GM12878 (cell line): ENCODE measurements at regions not wholly inside any gene's neighbourhood (a gene's known extent, or its start where the extent isn't known, plus 50 kb on each side); places are given as distances from the start of the nearest gene placed in this dataset.

ENCODE experiments used
- ATAC-seq: fragments of 200-7000 bp; cut with Tn5 transposase; 3 replicates; pipeline ENCODE4 v1.9.1; 2020; ENCODE audit warnings: mild to moderate bottlenecking, moderate library complexity
- BruUV-seq: library from RNA; stranded (reverse); fragments of 400-500 nt; replicated peaks from 2 replicates; lab custom pipeline; 2021; lab: Mats Ljungman, UMichigan
- CTCF ChIA-PET: fragments of 300-600 bp; sonication (Branson Sonifier 250); formaldehyde crosslinking; extraction: SDS; loops from one replicate; lab custom pipeline; 2021; ENCODE audit warnings: inconsistent platforms; lab: Yijun Ruan, JAX
- POLR2A ChIA-PET: fragments of 350-600 bp; formaldehyde crosslinking; extraction: SDS; loops from one replicate; lab custom pipeline; 2021; ENCODE audit warnings: inconsistent platforms; lab: Charles Lee
- RAD21 ChIA-PET: fragments of 300-600 bp; sonication (Branson Sonifier 250); formaldehyde crosslinking; loops from one replicate; lab custom pipeline; 2023; ENCODE audit warnings: antibody characterized with exemption; ENCODE audit not compliant: unreplicated experiment; lab: Charles Lee
- SMC1A ChIA-PET: fragments of 300-600 bp; sonication (Branson Sonifier 250); formaldehyde crosslinking; loops from one replicate; lab custom pipeline; 2023; ENCODE audit not compliant: unreplicated experiment, uncharacterized antibody; lab: Charles Lee
- DNase-seq: peaks from one replicate; pipeline ENCODE4 v3.0.0-alpha.2; 2011; ENCODE audit warnings: low read depth, low spot score
- FAIRE-seq: peaks from 3 replicates; lab custom pipeline; 2011; peaks lifted over from hg19 to GRCh38; lab: Jason Lieb, UNC
- H2AFZ ChIP-seq: 2 replicates; pipeline ENCODE4 v1.6.0; 2011; ENCODE audit warnings: low read depth, low read length, control low read depth; ENCODE audit not compliant: control insufficient read depth
- H3K27ac ChIP-seq: 2 replicates; pipeline ENCODE4 v1.5.1; 2011; ENCODE audit warnings: control low read depth; ENCODE audit not compliant: control insufficient read depth, insufficient read depth
- H3K27me3 ChIP-seq, 2 experiments: replicated peaks in 1 of 2; 2 replicates each; pipeline versions ENCODE4 v1.6.0 to v1.6.1; 2011; ENCODE audit warnings: low read length in 1 of 2; ENCODE audit not compliant: control insufficient read depth in 2 of 2, insufficient read depth in 2 of 2
- H3K36me3 ChIP-seq, 2 experiments: 2 replicates each; pipeline ENCODE4 v1.5.1; 2011; ENCODE audit warnings: low read length in 1 of 2; ENCODE audit not compliant: control insufficient read depth in 2 of 2, insufficient read depth in 2 of 2
- H3K4me1 ChIP-seq: 2 replicates; pipeline ENCODE4 v1.6.1; 2011; ENCODE audit warnings: mild to moderate bottlenecking, low read length, moderate library complexity, mixed read lengths; ENCODE audit not compliant: control insufficient read depth, insufficient read depth
- H3K4me2 ChIP-seq: 2 replicates; pipeline ENCODE4 v1.6.0; 2011; ENCODE audit warnings: control low read depth; ENCODE audit not compliant: control insufficient read depth, insufficient read depth
- H3K4me3 ChIP-seq: fragments of 200-600 bp; sonication (generic); 2 replicates; pipeline ENCODE4 v1.5.1; 2016
- H3K79me2 ChIP-seq: 2 replicates; pipeline ENCODE4 v1.6.0; 2011; ENCODE audit warnings: low read length; ENCODE audit not compliant: control insufficient read depth, insufficient read depth
- H3K9ac ChIP-seq: 2 replicates; pipeline ENCODE4 v1.8.0; 2011; ENCODE audit warnings: low read length, control low read depth, mixed read lengths; ENCODE audit not compliant: control insufficient read depth, insufficient read depth
- H3K9me3 ChIP-seq: replicated peaks from 3 replicates; pipeline ENCODE4 v1.5.1; 2011; ENCODE audit warnings: mild to moderate bottlenecking, low read length; ENCODE audit not compliant: control insufficient read depth, insufficient read depth
- H4K20me1 ChIP-seq: 2 replicates; pipeline ENCODE4 v1.6.0; 2011; ENCODE audit not compliant: control insufficient read depth, insufficient read depth
- CUX1 ChIP-seq: IDR thresholded peaks from 2 replicates; pipeline ENCODE4 v1.6.1; 2012; ENCODE audit warnings: improper control_type of control experiment, low read depth, low read length; ENCODE audit not compliant: insufficient replicate concordance
- EGR1 ChIP-seq, 2 experiments: IDR thresholded peaks; 1 replicate in 1 of 2; 2 replicates in 1 of 2; pipeline ENCODE4 v1.6.1; 2011 to 2012; ENCODE audit warnings: low read depth in 2 of 2, low read length in 2 of 2, borderline replicate concordance in 1 of 2, mild to moderate bottlenecking in 1 of 2, moderate library complexity in 1 of 2
- EZH2 ChIP-seq: IDR thresholded peaks from 2 replicates; pipeline ENCODE4 v1.6.1; 2012; ENCODE audit warnings: low read depth, mild to moderate bottlenecking, control low read depth, inconsistent platforms, low read length, borderline replicate concordance; ENCODE audit not compliant: control insufficient read depth
- FOXK2 ChIP-seq: fragments of 450-650 bp; IDR thresholded peaks from 2 replicates; pipeline ENCODE4 v1.6.1; 2017; ENCODE audit warnings: mild to moderate bottlenecking, moderate library complexity
- HDAC6 ChIP-seq: fragments of 200-600 bp; sonication (generic); IDR thresholded peaks from one replicate; pipeline ENCODE4 v1.8.0; 2017; ENCODE audit warnings: antibody characterized with exemption; ENCODE audit not compliant: unreplicated experiment
- JUND ChIP-seq: IDR thresholded peaks from 2 replicates; pipeline ENCODE4 v1.6.1; 2012; ENCODE audit warnings: low read depth, mild to moderate bottlenecking, low read length, improper control_type of control experiment, moderate library complexity
- MEF2B ChIP-seq: fragments of 450-650 bp; IDR thresholded peaks from 2 replicates; pipeline ENCODE4 v1.6.1; 2018; ENCODE audit warnings: mild to moderate bottlenecking, moderate library complexity; ENCODE audit not compliant: partially characterized antibody, poor library complexity, severe bottlenecking
- NRF1 ChIP-seq: conservative IDR thresholded peaks from 2 replicates; pipeline ENCODE4 v1.6.1; 2011; ENCODE audit warnings: mild to moderate bottlenecking, low read depth, low read length, improper control_type of control experiment
- POLR2AphosphoS5 ChIP-seq: IDR thresholded peaks from 2 replicates; pipeline ENCODE4 v1.6.1; 2011; ENCODE audit warnings: mild to moderate bottlenecking, low read length, inconsistent platforms
- RFX5 ChIP-seq: IDR thresholded peaks from 2 replicates; pipeline ENCODE4 v1.6.1; 2011; ENCODE audit warnings: low read depth, low read length, improper control_type of control experiment
- SRF ChIP-seq, 2 experiments: IDR thresholded peaks; 2 replicates each; pipeline ENCODE4 v1.6.1; 2011; ENCODE audit warnings: low read depth in 2 of 2, low read length in 2 of 2, mild to moderate bottlenecking in 1 of 2, moderate library complexity in 1 of 2
- SUZ12 ChIP-seq: fragments of 200-600 bp; sonication (generic); IDR thresholded peaks from one replicate; pipeline ENCODE4 v1.6.1; 2018; ENCODE audit warnings: antibody characterized with exemption, mild to moderate bottlenecking; ENCODE audit not compliant: unreplicated experiment
- TBL1XR1 ChIP-seq: IDR thresholded peaks from 2 replicates; pipeline ENCODE4 v1.6.1; 2012; ENCODE audit warnings: low read depth, low read length, improper control_type of control experiment
- TCF7 ChIP-seq: IDR thresholded peaks from 2 replicates; pipeline ENCODE4 v1.6.1; 2014; ENCODE audit warnings: antibody characterized with exemption, borderline replicate concordance
- WGBS: methylation state at CpG from one replicate; pipeline ENCODE4 v1.1.6; 2016; ENCODE audit warnings: low lambda C conversion rate; ENCODE audit not compliant: insufficient replicate concordance, insufficient coverage; ENCODE audit errors: missing lambda C conversion rate; 5-methylcytosine and 5-hydroxymethylcytosine counted together
- in situ Hi-C: fragments of 300-500 bp; cut with MboI; formaldehyde crosslinking; loops from 9 replicates; pipeline ENCODE4 v1.14.3; 2018; ENCODE audit warnings: mixed read lengths
- intact Hi-C: fragments of 100-400 bp; cut with micrococcal nuclease; formaldehyde crosslinking; loops from one replicate; pipeline ENCODE4 v1.14.2; 2022; ENCODE audit not compliant: unreplicated experiment

DNA sequence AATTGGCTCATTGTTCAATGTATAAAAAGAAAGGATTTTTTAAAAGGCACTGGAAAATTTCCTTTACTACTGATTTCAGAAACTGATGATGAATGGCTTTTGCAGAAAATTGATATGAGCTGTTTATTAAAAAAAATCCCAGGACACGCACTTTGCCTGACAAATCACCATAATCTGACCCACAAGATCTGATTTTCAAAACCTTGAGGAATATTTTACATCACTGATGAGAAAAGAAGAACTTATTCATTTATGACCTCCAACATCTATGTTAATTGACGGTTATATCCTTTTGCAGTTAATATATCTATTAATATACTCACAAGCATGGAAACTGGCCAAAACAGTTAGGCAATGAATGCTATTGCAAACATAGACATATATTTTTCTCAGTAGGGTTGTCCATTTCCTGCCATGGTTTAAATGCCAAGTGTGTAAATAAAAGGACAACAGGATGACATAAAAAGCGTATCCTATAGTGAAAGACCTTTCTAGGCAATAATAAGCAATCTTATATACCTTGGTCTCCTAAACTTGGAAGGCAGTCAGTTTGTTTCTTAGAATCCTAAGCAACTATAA lies 109.7 kb upstream of the SLC7A14 start:
- RAD21 ChIA-PET, result no interaction called here
- no peak for ATAC-seq
- WGBS, result 28% methylated on average over 3 of the region's 3 CpGs

DNA sequence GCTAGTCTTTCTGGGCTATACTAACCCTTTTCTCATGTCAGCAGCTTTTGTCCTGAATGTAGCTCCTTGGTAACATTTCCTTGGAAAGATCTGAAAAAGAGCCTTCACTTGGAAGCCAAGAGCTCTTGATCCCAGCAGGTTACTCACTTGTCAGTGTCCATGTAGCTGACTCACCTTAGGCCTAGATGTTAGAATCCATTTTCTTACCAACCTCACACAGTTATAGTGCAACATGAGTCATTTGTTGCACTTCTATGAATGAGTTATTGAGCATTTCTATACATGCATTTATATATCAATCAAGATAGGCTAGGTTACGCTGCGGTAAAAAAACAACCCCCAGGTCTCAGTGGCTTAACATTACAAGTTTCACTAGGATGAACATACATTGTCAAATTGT lies 106.8 kb upstream of the SLC7A14 start:
- Histone ChIP-seq H3K4me1 (no peaks in the 10 kb centered on the region), H3K9me3 (no peaks in the 10 kb centered on the region), H3K27ac (no peak overlapping the region), H3K4me2 (no peak overlapping the region), H3K4me3 (no peak overlapping the region), H3K79me2 (no peaks in the 10 kb centered on the region), H4K20me1 (no peaks in the 10 kb centered on the region), H3K9ac (no peak overlapping the region), H3K36me3 (no peaks in the 10 kb centered on the region), H3K27me3 (peaks cover 1 to 2% of the 10 kb centered on the region in 2 experiments; a peak in 2 of 4 replicates), H2AFZ (no peak overlapping the region)
- ATAC-seq (no peak), DNase-seq (no peak), FAIRE-seq (no peak)
- no TSS peak for BruUV-seq
- RAD21 ChIA-PET, result interaction anchor here (1.1 kb wide), 1 partner anchor 279 kb away, joined by 4 read pairs; no protein-coding TSS in a partner anchor
- WGBS, result 100% methylated on average over 2 of the region's 2 CpGs
- intact Hi-C loops, result no loop called here
- in situ Hi-C loops, result no loop called here
- SMC1A ChIA-PET, result interaction anchor here (0.9 kb wide), 1 partner anchor 279 kb away, joined by 3 read pairs; no protein-coding TSS in a partner anchor
- POLR2A ChIA-PET, result no interaction called here
- CTCF ChIA-PET, result interaction anchor here (1.0 to 2.1 kb wide), 3 partner anchors 119 to 281 kb away, joined by 3 to 13 read pairs (median 4); no protein-coding TSS in a partner anchor
- no peak for TF ChIP-seq TCF7
- TF ChIP-seq SUZ12, result no peak
- TF ChIP-seq CUX1, result no peak
- TF ChIP-seq POLR2AphosphoS5, result no peak
- no peak for TF ChIP-seq RFX5
- no peak for TF ChIP-seq JUND
- TF ChIP-seq HDAC6, result no peak
- TF ChIP-seq SRF (IDR thresholded peaks at IDR 0.05; ENCODE audit: low read depth in 2 of 2, low read length in 2 of 2), result no peak
- TF ChIP-seq EGR1 (IDR thresholded peaks at IDR 0.05; ENCODE audit: borderline replicate concordance in 1 of 2, low read depth in 2 of 2, low read length in 2 of 2), result no peak
- no peak for TF ChIP-seq TBL1XR1

More for the DNA sequence above, 109.7 kb upstream of the SLC7A14 start:
- FAIRE-seq (no peak), DNase-seq (no peak)
- no peaks in the 10 kb centered on the region for H3K79me2 ChIP-seq
- no TSS peak for BruUV-seq
- H3K36me3 ChIP-seq, result no peaks in the 10 kb centered on the region
- ChIA-PET CTCF (interaction anchor here (0.8 kb wide), 1 partner anchor 117 kb away, joined by 3 read pairs; no protein-coding TSS in a partner anchor), POLR2A (interaction anchor here (0.6 kb wide), 1 partner anchor 84 kb away, joined by 3 read pairs; no protein-coding TSS in a partner anchor), SMC1A (interaction anchor here (1.1 kb wide), 1 partner anchor 191 kb away, joined by 3 read pairs; no protein-coding TSS in a partner anchor)
- TF ChIP-seq EZH2 (no peak), HDAC6 (no peak), NRF1 (no peak), MEF2B (no peak), FOXK2 (no peak)
- in situ Hi-C loops (no loop called here), intact Hi-C loops (no loop called here)
- H4K20me1 ChIP-seq, result no peaks in the 10 kb centered on the region
- H3K9me3 ChIP-seq, result no peaks in the 10 kb centered on the region
- H2AFZ ChIP-seq, result no peak overlapping the region
- no peak overlapping the region for H3K27ac ChIP-seq
- H3K4me3 ChIP-seq, result no peak overlapping the region
- no peak overlapping the region for H3K9ac ChIP-seq
- H3K27me3 ChIP-seq, result peaks cover 1 to 2% of the 10 kb centered on the region in 2 experiments; a peak in 2 of 4 replicates
- H3K4me2 ChIP-seq, result no peak overlapping the region
- H3K4me1 ChIP-seq, result no peaks in the 10 kb centered on the region
